ENCODE measurements at regions not wholly inside any gene's neighbourhood (a gene's known extent, or its start where the extent isn't known, plus 50 kb on each side); places are given as distances from the start of the nearest gene placed in this dataset.

DNA sequence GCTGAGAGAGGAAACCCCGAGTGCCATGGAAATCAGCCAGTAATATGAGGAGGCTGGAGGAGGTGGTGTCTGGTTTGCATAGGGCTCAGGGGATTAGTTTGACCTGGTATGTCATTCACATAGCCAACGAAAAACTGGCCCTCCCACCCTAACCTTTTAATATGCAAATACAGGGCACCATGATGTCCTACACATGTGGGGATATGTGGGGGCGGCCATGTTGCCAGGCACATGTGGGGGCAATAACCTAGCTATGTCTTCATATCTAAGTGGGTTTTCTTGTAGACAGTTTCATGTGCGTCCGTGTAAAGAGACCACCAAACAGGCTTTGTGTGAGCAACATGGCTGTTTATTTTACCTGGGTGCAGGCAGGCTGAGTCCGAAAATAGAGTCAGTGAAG lies 110.1 kb downstream of the MOBP start:
- no peak for TF ChIP-seq KDM1A (IDR thresholded peaks at IDR 0.05; ENCODE audit: low read depth)
- TF ChIP-seq, protein P1, sequence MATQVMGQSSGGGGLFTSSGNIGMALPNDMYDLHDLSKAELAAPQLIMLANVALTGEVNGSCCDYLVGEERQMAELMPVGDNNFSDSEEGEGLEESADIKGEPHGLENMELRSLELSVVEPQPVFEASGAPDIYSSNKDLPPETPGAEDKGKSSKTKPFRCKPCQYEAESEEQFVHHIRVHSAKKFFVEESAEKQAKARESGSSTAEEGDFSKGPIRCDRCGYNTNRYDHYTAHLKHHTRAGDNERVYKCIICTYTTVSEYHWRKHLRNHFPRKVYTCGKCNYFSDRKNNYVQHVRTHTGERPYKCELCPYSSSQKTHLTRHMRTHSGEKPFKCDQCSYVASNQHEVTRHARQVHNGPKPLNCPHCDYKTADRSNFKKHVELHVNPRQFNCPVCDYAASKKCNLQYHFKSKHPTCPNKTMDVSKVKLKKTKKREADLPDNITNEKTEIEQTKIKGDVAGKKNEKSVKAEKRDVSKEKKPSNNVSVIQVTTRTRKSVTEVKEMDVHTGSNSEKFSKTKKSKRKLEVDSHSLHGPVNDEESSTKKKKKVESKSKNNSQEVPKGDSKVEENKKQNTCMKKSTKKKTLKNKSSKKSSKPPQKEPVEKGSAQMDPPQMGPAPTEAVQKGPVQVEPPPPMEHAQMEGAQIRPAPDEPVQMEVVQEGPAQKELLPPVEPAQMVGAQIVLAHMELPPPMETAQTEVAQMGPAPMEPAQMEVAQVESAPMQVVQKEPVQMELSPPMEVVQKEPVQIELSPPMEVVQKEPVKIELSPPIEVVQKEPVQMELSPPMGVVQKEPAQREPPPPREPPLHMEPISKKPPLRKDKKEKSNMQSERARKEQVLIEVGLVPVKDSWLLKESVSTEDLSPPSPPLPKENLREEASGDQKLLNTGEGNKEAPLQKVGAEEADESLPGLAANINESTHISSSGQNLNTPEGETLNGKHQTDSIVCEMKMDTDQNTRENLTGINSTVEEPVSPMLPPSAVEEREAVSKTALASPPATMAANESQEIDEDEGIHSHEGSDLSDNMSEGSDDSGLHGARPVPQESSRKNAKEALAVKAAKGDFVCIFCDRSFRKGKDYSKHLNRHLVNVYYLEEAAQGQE (IDR thresholded peaks at IDR 0.05), result no peak
- TF ChIP-seq, protein P2, sequence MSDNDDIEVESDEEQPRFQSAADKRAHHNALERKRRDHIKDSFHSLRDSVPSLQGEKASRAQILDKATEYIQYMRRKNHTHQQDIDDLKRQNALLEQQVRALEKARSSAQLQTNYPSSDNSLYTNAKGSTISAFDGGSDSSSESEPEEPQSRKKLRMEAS (IDR thresholded peaks at IDR 0.05), result no peak
- no peak for TF ChIP-seq CTCF (IDR thresholded peaks at IDR 0.05)
- TF ChIP-seq NFE2L2 (conservative IDR thresholded peaks at IDR 0.05; ENCODE audit: low read length), result no peak

Data from A549 (cell line).